ENCODE measurements at regions not wholly inside any gene's neighbourhood (a gene's known extent, or its start where the extent isn't known, plus 50 kb on each side); places are given as distances from the start of the nearest gene placed in this dataset.
"Not testable (repeated sequence)": the region's sequence is repeated elsewhere in the genome, so short reads cannot be mapped to it uniquely, and the experiment has no call there.

- DNase-seq (ENCODE audit: low read depth) = no peak
Measured at GRCh38 chr21:28078126-28078525, 914.6 kb downstream of the LTN1 start.

GRCh38 chr21:28074676-28075075 lies 918.0 kb downstream of the LTN1 start:
- peak; percentile 25 for DNase-seq (ENCODE audit: low read depth)

GRCh38 chr21:28072601-28073000 lies 920.1 kb downstream of the LTN1 start:
- no peak for DNase-seq (ENCODE audit: low read depth)

- DNase-seq (ENCODE audit: low read depth) = peak; percentile 49
Measured at GRCh38 chr21:28069450-28069923, 923.2 kb downstream of the LTN1 start.

- DNase-seq (ENCODE audit: low read depth) = peak; percentile 14
Measured at GRCh38 chr21:28068455-28069358, 924.0 kb downstream of the LTN1 start.

GRCh38 chr21:28066596-28067387 lies 925.9 kb downstream of the LTN1 start:
- no peak for DNase-seq (ENCODE audit: low read depth)

- peak; percentile 18 for DNase-seq (ENCODE audit: low read depth)
Measured at GRCh38 chr21:28066076-28066475, 926.6 kb downstream of the LTN1 start.

GRCh38 chr21:28063241-28064216 lies 929.1 kb downstream of the LTN1 start:
- no peak for DNase-seq (ENCODE audit: low read depth)

- not testable (repeated sequence) for DNase-seq (ENCODE audit: low read depth)
Measured at GRCh38 chr21:28052956-28053355, 939.7 kb downstream of the LTN1 start.

- peak; percentile 40 for DNase-seq (ENCODE audit: low read depth)
Measured at GRCh38 chr21:28051649-28052048, 941.0 kb downstream of the LTN1 start.

- not testable (repeated sequence) for DNase-seq (ENCODE audit: low read depth)
Measured at GRCh38 chr21:28035692-28036091, 957.0 kb downstream of the LTN1 start.

GRCh38 chr21:28034916-28035315 lies 957.8 kb downstream of the LTN1 start:
- DNase-seq (ENCODE audit: low read depth) = not testable (repeated sequence)

- DNase-seq (ENCODE audit: low read depth) = not testable (repeated sequence)
Measured at GRCh38 chr21:28034334-28034733, 958.3 kb downstream of the LTN1 start.

GRCh38 chr21:28032652-28033051 lies 960.0 kb downstream of the LTN1 start:
- DNase-seq (ENCODE audit: low read depth) = not testable (repeated sequence)

GRCh38 chr21:28031066-28031465 lies 961.6 kb downstream of the LTN1 start:
- not testable (repeated sequence) for DNase-seq (ENCODE audit: low read depth)

- DNase-seq (ENCODE audit: low read depth) = no peak
Measured at GRCh38 chr21:28025111-28025510, 967.6 kb downstream of the LTN1 start.

GRCh38 chr21:28018741-28019669 lies 973.7 kb downstream of the LTN1 start:
- peak; percentile 62 for DNase-seq (ENCODE audit: low read depth)

- DNase-seq (ENCODE audit: low read depth) = no peak
Measured at GRCh38 chr21:28018213-28018612, 974.5 kb downstream of the LTN1 start.

- DNase-seq (ENCODE audit: low read depth) = no peak
Measured at GRCh38 chr21:28016571-28016970, 976.1 kb downstream of the LTN1 start.

- DNase-seq (ENCODE audit: low read depth) = not testable (repeated sequence)
Measured at GRCh38 chr21:28013123-28013522, 979.6 kb downstream of the LTN1 start.
